ENCODE measurements at regions not wholly inside any gene's neighbourhood (a gene's known extent, or its start where the extent isn't known, plus 50 kb on each side); places are given as distances from the start of the nearest gene placed in this dataset.

- DNase-seq = no peak
These were observed 122.2 kb upstream of the GRAMD2B start for GRCh38 chr5:126301056-126301455.

GRCh38 chr5:126309860-126310259 lies 113.3 kb upstream of the GRAMD2B start:
- no peak for DNase-seq

- DNase-seq = no peak
These were observed 111.4 kb upstream of the GRAMD2B start for GRCh38 chr5:126311766-126312165.

- no peak for DNase-seq
These were observed 107.9 kb upstream of the GRAMD2B start for GRCh38 chr5:126315341-126315740.

GRCh38 chr5:126332326-126332725 lies 90.9 kb upstream of the GRAMD2B start:
- no peak for DNase-seq

GRCh38 chr5:126334760-126335159 lies 88.4 kb upstream of the GRAMD2B start:
- no peak for DNase-seq

GRCh38 chr5:126335886-126336285 lies 87.3 kb upstream of the GRAMD2B start:
- peak; percentile 56 for DNase-seq

GRCh38 chr5:126338635-126339034 lies 84.6 kb upstream of the GRAMD2B start:
- no peak for DNase-seq

- DNase-seq = peak; percentile 82
These were observed 83.9 kb upstream of the GRAMD2B start for GRCh38 chr5:126339215-126339805.

- no peak for DNase-seq
These were observed 81.1 kb upstream of the GRAMD2B start for GRCh38 chr5:126341906-126342630.

GRCh38 chr5:126348855-126349635 lies 74.2 kb upstream of the GRAMD2B start:
- DNase-seq = peak; percentile 57

GRCh38 chr5:126351153-126351552 lies 72.1 kb upstream of the GRAMD2B start:
- DNase-seq = no peak

- peak; percentile 79 for DNase-seq
These were observed 69.0 kb upstream of the GRAMD2B start for GRCh38 chr5:126354012-126354857.

- DNase-seq = no peak
These were observed 68.1 kb upstream of the GRAMD2B start for GRCh38 chr5:126354858-126355731.

- no peak for DNase-seq
These were observed 67.3 kb upstream of the GRAMD2B start for GRCh38 chr5:126355940-126356339.

GRCh38 chr5:126357585-126358342 lies 65.4 kb upstream of the GRAMD2B start:
- no peak for DNase-seq

- DNase-seq = peak; percentile 50
These were observed 64.7 kb upstream of the GRAMD2B start for GRCh38 chr5:126358525-126358924.

- DNase-seq = no peak
These were observed 63.3 kb upstream of the GRAMD2B start for GRCh38 chr5:126359884-126360283.

- no peak for DNase-seq
These were observed 62.7 kb upstream of the GRAMD2B start for GRCh38 chr5:126360467-126360866.

- DNase-seq = no peak
These were observed 59.6 kb upstream of the GRAMD2B start for GRCh38 chr5:126363658-126364057.
